IgD-negative memory B cell (primary cell): ENCODE measurements at regions not wholly inside any gene's neighbourhood (a gene's known extent, or its start where the extent isn't known, plus 50 kb on each side); places are given as distances from the start of the nearest gene placed in this dataset.
A peak's percentile ranks its signal among the peaks of the same experiment; 100 is the strongest.

Source experiments
- H3K27ac Mint-ChIP-seq, 3 donors: one replicate each; pipeline ENCODE4 v1.8.0; 2020 to 2022; ENCODE audit warnings: mild to moderate bottlenecking in 3 of 3, mixed read lengths in 3 of 3, moderate library complexity in 1 of 3
- H3K27me3 Mint-ChIP-seq: one replicate; pipeline ENCODE4 v1.8.0; 2021; ENCODE audit warnings: mixed read lengths
- H3K36me3 Mint-ChIP-seq: one replicate; pipeline ENCODE4 v1.8.0; 2020; ENCODE audit warnings: mild to moderate bottlenecking, mixed read lengths
- H3K4me1 Mint-ChIP-seq, 3 donors: one replicate each; pipeline ENCODE4 v1.8.0; 2020 to 2022; ENCODE audit warnings: mixed read lengths in 3 of 3, mild to moderate bottlenecking in 1 of 3
- H3K4me3 Mint-ChIP-seq, 4 donors: one replicate each; pipeline ENCODE4 v1.8.0; 2020 to 2022; ENCODE audit warnings: mild to moderate bottlenecking in 4 of 4, mixed read lengths in 4 of 4, moderate library complexity in 3 of 4
- H3K9me3 Mint-ChIP-seq, 3 donors: one replicate each; pipeline ENCODE4 v1.8.0; 2020 to 2021; ENCODE audit warnings: mixed read lengths in 3 of 3, mild to moderate bottlenecking in 1 of 3

GRCh38 chr11:104487046-104487806, 323.3 kb upstream of the PDGFD start:
- Mint-ChIP-seq H3K27ac (no peak overlapping the region), H3K4me1 (no peaks in the 10 kb centered on the region), H3K27me3 (no peaks in the 10 kb centered on the region), H3K36me3 (no peaks in the 10 kb centered on the region), H3K9me3 (peaks cover 5 to 35% (median 12%) of the 10 kb centered on the region in 3 donors), H3K4me3 (no peak overlapping the region)

GRCh38 chr11:104484804-104485554, 321.0 kb upstream of the PDGFD start:
- Mint-ChIP-seq H3K36me3 (no peaks in the 10 kb centered on the region), H3K27ac (peak overlapping the region in 1 of 3 donors; percentile 13), H3K4me1 (no peaks in the 10 kb centered on the region), H3K9me3 (peaks cover 8 to 34% (median 8%) of the 10 kb centered on the region in 3 donors), H3K27me3 (no peaks in the 10 kb centered on the region), H3K4me3 (no peak overlapping the region)

GRCh38 chr11:104476898-104477297, 313.0 kb upstream of the PDGFD start:
- Mint-ChIP-seq H3K4me1 (no peaks in the 10 kb centered on the region), H3K27ac (no peak overlapping the region), H3K9me3 (peaks cover 2 to 10% (median 5%) of the 10 kb centered on the region in 3 donors), H3K4me3 (no peak overlapping the region), H3K36me3 (no peaks in the 10 kb centered on the region), H3K27me3 (no peaks in the 10 kb centered on the region)

- H3K27ac Mint-ChIP-seq = no peak overlapping the region
- H3K4me1 Mint-ChIP-seq = no peaks in the 10 kb centered on the region
- no peaks in the 10 kb centered on the region for H3K36me3 Mint-ChIP-seq
- no peak overlapping the region for H3K4me3 Mint-ChIP-seq
- peaks cover 2 to 6% (median 5%) of the 10 kb centered on the region in 3 donors for H3K9me3 Mint-ChIP-seq
- no peaks in the 10 kb centered on the region for H3K27me3 Mint-ChIP-seq
Observed at GRCh38 chr11:104476454-104476853, 312.5 kb upstream of the PDGFD start.

- Mint-ChIP-seq H3K27me3 (no peaks in the 10 kb centered on the region), H3K36me3 (no peaks in the 10 kb centered on the region), H3K9me3 (no peaks in the 10 kb centered on the region), H3K4me1 (no peaks in the 10 kb centered on the region), H3K4me3 (no peak overlapping the region), H3K27ac (no peak overlapping the region)
Observed at GRCh38 chr11:104467404-104467803, 303.5 kb upstream of the PDGFD start.

- no peak overlapping the region for H3K27ac Mint-ChIP-seq
- H3K4me3 Mint-ChIP-seq = no peak overlapping the region
- H3K4me1 Mint-ChIP-seq = no peaks in the 10 kb centered on the region
- no peaks in the 10 kb centered on the region for H3K36me3 Mint-ChIP-seq
- peaks cover 1% of the 10 kb centered on the region for H3K27me3 Mint-ChIP-seq
- no peaks in the 10 kb centered on the region for H3K9me3 Mint-ChIP-seq
Observed at GRCh38 chr11:104465321-104465720, 301.4 kb upstream of the PDGFD start.

GRCh38 chr11:104464691-104465090, 300.7 kb upstream of the PDGFD start:
- no peaks in the 10 kb centered on the region for H3K4me1 Mint-ChIP-seq
- H3K9me3 Mint-ChIP-seq = no peaks in the 10 kb centered on the region
- no peaks in the 10 kb centered on the region for H3K36me3 Mint-ChIP-seq

GRCh38 chr11:104462341-104462740, 298.4 kb upstream of the PDGFD start:
- Mint-ChIP-seq H3K9me3 (no peaks in the 10 kb centered on the region), H3K36me3 (no peaks in the 10 kb centered on the region), H3K27me3 (peaks cover 1% of the 10 kb centered on the region), H3K4me3 (no peak overlapping the region), H3K27ac (no peak overlapping the region), H3K4me1 (no peaks in the 10 kb centered on the region)

More at GRCh38 chr11:104464691-104465090, 300.7 kb upstream of the PDGFD start:
- no peak overlapping the region for H3K4me3 Mint-ChIP-seq
- peaks cover 1% of the 10 kb centered on the region for H3K27me3 Mint-ChIP-seq
- H3K27ac Mint-ChIP-seq = no peak overlapping the region

- H3K27me3 Mint-ChIP-seq = no peaks in the 10 kb centered on the region
- no peak overlapping the region for H3K27ac Mint-ChIP-seq
- H3K4me3 Mint-ChIP-seq = no peak overlapping the region
- no peaks in the 10 kb centered on the region for H3K4me1 Mint-ChIP-seq
- no peaks in the 10 kb centered on the region for H3K36me3 Mint-ChIP-seq
- H3K9me3 Mint-ChIP-seq = peaks cover 0 to 9% (median 0%) of the 10 kb centered on the region in 3 donors
Observed at GRCh38 chr11:104451197-104451893, 287.4 kb upstream of the PDGFD start.

- H3K9me3 Mint-ChIP-seq = peaks cover 0 to 3% (median 2%) of the 10 kb centered on the region in 3 donors
- no peak overlapping the region for H3K27ac Mint-ChIP-seq
- no peak overlapping the region for H3K4me3 Mint-ChIP-seq
- H3K36me3 Mint-ChIP-seq = no peaks in the 10 kb centered on the region
- H3K4me1 Mint-ChIP-seq = no peaks in the 10 kb centered on the region
- H3K27me3 Mint-ChIP-seq = peaks cover 2% of the 10 kb centered on the region
Observed at GRCh38 chr11:104443387-104443786, 279.4 kb upstream of the PDGFD start.

- Mint-ChIP-seq H3K4me3 (no peak overlapping the region), H3K4me1 (no peaks in the 10 kb centered on the region), H3K9me3 (peaks cover 0 to 3% (median 2%) of the 10 kb centered on the region in 3 donors), H3K36me3 (no peaks in the 10 kb centered on the region), H3K27ac (no peak overlapping the region), H3K27me3 (peaks cover 2% of the 10 kb centered on the region)
Observed at GRCh38 chr11:104442321-104442720, 278.4 kb upstream of the PDGFD start.

GRCh38 chr11:104435494-104435893, 271.5 kb upstream of the PDGFD start:
- Mint-ChIP-seq H3K36me3 (no peaks in the 10 kb centered on the region), H3K9me3 (peaks cover 0 to 2% (median 0%) of the 10 kb centered on the region in 3 donors), H3K4me3 (no peak overlapping the region), H3K27me3 (peaks cover 1% of the 10 kb centered on the region), H3K27ac (no peak overlapping the region), H3K4me1 (no peaks in the 10 kb centered on the region)

GRCh38 chr11:104433751-104434150, 269.8 kb upstream of the PDGFD start:
- H3K36me3 Mint-ChIP-seq = no peaks in the 10 kb centered on the region
- H3K27ac Mint-ChIP-seq = no peak overlapping the region
- H3K4me1 Mint-ChIP-seq = no peaks in the 10 kb centered on the region
- no peaks in the 10 kb centered on the region for H3K9me3 Mint-ChIP-seq
- peaks cover 1% of the 10 kb centered on the region for H3K27me3 Mint-ChIP-seq
- H3K4me3 Mint-ChIP-seq = no peak overlapping the region

GRCh38 chr11:104432981-104433380, 269.0 kb upstream of the PDGFD start:
- H3K36me3 Mint-ChIP-seq = no peaks in the 10 kb centered on the region
- no peaks in the 10 kb centered on the region for H3K9me3 Mint-ChIP-seq
- H3K4me3 Mint-ChIP-seq = no peak overlapping the region
- no peak overlapping the region for H3K27ac Mint-ChIP-seq
- peaks cover 1% of the 10 kb centered on the region for H3K27me3 Mint-ChIP-seq
- H3K4me1 Mint-ChIP-seq = no peaks in the 10 kb centered on the region

- peaks cover 1% of the 10 kb centered on the region for H3K27me3 Mint-ChIP-seq
- H3K4me3 Mint-ChIP-seq = no peak overlapping the region
- no peaks in the 10 kb centered on the region for H3K4me1 Mint-ChIP-seq
- H3K27ac Mint-ChIP-seq = no peak overlapping the region
- no peaks in the 10 kb centered on the region for H3K9me3 Mint-ChIP-seq
- H3K36me3 Mint-ChIP-seq = no peaks in the 10 kb centered on the region
Observed at GRCh38 chr11:104432526-104432925, 268.6 kb upstream of the PDGFD start.
